Colon (tissue), 2 donors: ENCODE measurements at regions not wholly inside any gene's neighbourhood (a gene's known extent, or its start where the extent isn't known, plus 50 kb on each side); places are given as distances from the start of the nearest gene placed in this dataset.

Experiments
- FAIRE-seq: peaks from 2 replicates; lab custom pipeline; 2012; peaks lifted over from hg19 to GRCh38; lab: Jason Lieb, UNC
- donor health status: control.
- donor health status: control.

DNA sequence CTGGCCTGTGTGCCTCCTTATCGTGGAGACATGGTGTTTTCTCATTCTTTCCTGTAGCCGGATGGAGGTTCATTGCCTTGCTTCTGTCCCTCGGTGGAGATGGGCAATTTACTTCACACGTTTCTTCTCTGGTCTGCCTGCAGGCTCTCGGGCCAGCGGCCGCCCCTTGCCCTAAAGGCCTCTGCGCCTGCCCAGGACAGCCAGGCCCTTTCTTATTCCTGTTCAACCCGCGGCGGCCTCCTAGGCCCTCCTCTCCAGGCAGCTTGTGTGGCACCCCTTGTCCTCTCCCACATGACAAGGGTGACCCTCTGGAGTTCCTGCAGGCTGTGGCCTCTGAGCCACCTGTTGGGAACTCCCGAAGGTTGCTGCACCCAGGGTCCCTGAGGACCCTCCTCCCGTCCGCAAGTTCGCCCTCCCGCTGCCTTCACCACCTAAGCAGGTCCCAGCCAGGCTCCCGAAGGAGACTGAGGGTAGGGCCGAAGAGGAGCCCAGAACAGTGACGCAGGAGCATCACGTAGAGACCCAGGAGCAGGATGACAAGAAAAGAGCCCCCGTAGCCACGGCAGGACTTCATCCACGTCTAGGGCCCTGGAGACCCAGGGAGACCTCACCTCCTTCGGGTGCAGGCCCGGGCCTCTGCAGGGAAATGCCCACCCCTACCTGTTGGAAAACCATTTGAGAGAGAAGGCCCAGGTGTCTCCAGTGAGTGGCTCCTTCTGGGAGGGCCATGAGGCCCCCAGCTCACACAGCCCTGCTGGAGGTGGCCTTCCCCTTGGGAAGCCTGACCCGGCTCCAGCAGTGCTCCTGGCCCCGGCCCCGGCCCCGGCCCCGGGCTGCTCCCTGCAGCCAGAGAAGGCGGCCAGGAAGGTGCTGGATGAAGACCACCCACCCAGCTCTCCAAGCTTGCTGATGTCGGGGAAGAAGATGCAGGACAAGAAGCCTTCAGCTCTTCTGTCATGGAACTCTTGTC, 291.4 kb downstream of the TLE4 start:
- no peak for FAIRE-seq

DNA sequence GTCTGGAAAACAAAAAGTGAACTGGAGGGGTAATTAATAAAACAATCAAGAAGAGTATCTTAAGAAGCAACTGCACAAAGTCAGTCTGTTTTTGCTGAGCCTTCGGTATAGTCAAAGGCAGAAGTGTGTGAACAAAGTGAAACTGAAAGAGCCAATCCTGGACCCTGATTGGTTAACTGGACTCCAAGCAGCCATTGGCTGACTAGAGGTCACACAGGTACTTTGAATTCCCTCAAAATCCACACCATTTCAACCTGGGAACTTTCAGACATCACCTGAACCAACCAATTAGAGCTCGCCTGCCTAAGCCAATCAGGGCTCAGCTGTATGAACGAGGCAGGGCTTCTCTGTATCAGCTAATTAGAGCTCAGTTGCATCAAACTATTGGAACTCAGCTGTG, 286.7 kb downstream of the TLE4 start:
- no peak for FAIRE-seq

DNA sequence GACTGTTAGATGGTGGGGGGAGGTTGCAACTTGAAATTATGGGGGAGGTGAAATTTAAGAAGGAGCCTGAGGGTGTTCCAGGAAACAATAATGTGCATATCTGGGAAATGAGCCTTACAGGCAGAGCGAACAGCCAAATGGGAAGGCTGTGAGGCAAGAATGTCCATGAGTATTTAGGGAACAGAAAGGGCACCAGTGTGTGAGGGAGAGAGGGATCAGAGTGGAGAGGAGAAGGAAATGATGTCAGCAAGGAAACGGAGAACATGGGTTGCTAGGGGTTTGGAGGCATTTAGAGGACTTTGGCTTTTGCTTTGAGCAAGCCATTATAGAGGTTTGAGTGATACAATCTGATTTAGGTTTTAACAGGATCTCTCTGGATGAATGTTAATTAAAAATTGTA, 285.4 kb downstream of the TLE4 start:
- FAIRE-seq, result no peak

DNA sequence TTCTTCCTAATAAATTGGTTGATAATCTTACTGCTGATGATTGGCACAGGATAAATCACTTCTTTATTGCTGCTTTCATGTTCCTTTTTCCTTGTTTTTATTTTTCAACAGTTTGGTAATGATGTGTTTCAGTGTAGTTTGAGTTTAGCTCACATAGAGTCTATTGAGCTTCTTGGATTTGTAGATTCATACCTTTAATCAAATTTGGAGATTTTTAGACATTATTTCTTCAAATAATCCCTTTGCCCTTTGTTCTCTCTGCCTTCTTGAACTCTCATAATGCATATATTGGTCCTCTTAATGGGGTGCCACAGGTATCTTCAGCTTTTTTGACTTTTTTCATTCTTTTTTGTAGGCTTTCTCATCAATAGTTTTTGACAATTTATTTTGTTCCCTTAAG, 275.3 kb downstream of the TLE4 start:
- FAIRE-seq, result no peak

DNA sequence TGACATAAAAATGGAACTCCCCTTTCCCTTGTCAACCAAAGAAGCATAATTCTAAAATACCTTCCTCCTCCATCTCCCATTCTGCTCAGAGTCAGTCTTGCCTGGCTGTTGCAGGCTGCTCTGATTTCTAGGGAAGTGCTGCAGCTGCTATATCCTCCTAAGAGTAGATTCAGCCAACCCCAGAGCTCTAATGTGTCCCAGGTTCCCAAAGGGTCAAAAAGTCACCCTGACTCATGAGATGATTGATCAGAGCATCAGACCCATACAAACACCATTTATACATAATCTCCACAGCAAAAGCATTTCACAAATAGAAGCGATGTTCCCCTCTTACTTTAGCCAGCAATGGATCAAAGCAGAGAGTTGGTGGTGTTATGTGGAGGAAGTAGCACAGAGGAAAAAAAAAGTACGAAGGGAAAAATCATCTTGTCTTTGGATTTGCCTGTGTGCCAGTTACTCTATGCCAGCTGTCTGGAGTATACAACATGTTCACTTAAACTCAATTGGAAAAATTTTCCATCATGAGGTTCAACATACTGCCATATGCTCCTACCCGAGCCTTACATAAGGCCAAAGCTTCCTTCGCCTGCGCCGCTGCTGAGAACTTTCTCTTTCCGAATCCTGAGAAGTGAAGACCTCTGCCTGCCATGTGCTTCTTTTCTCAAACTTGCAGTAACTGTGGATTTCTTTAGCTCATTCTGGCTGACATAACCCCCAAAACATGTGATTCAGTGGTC, 258.0 kb downstream of the TLE4 start:
- FAIRE-seq, result no peak

DNA sequence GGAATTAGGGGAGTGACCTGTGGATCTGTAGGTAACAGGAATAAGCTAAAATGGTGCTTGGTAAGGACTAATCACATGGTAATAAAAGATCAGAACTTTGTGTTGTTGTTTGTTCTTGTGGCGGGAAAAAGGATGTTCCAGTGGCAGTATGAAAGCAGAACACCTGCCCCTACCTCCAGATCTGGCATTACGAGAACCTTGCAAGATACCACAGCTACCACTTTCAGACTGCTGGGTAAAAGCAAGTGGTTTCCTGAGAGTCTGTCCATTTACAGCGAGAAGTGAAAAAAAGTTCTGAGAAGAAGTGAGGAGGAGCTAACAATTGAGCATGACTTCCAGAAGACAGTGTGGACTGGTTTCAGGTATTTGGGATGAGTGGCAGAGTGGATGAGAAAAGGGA, 252.5 kb downstream of the TLE4 start:
- FAIRE-seq, result no peak

DNA sequence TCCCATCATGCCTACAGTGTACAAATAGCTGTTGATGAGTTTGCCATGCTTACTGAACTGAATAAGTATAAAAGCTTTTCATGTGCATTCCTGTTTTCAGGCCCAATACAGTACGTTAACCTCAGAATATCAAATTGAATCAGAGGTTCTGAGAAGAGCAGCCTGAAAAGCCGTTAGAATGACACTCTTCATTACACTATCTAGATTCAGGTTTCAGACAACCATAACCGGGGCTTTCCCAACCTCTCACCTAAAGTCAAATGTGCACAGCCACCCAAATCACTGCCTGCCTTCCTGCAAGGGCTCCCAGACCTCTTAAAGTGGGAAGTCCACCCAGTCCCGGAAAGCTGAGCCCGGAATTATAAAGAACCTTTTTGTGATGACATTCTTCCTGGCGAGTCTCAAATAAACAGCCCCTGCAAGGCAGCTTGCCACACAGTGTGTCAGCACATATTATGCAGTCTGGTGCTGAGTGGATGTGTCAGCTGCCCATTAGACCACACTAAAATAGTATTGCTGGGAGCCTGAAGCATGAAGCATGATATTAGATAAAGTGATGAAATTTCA, 245.8 kb downstream of the TLE4 start:
- no peak for FAIRE-seq

DNA sequence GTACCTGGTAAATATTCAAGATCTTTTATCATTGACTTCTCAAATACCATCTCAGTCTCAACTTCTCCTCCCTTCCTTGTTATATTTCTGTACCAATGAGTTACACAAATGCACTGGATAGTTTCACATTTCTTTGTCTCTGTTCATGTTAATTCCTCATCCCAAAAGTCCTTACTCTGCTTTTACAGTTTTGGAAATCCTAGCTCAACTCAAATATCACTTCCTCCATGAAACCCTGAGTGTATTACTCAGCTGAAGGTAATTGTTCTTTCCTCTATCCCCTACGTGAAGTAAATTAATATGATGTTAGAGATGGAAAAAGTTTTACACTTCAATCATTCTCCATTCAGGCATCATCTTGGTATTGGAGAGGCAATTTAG, 241.5 kb downstream of the TLE4 start:
- no peak for FAIRE-seq

DNA sequence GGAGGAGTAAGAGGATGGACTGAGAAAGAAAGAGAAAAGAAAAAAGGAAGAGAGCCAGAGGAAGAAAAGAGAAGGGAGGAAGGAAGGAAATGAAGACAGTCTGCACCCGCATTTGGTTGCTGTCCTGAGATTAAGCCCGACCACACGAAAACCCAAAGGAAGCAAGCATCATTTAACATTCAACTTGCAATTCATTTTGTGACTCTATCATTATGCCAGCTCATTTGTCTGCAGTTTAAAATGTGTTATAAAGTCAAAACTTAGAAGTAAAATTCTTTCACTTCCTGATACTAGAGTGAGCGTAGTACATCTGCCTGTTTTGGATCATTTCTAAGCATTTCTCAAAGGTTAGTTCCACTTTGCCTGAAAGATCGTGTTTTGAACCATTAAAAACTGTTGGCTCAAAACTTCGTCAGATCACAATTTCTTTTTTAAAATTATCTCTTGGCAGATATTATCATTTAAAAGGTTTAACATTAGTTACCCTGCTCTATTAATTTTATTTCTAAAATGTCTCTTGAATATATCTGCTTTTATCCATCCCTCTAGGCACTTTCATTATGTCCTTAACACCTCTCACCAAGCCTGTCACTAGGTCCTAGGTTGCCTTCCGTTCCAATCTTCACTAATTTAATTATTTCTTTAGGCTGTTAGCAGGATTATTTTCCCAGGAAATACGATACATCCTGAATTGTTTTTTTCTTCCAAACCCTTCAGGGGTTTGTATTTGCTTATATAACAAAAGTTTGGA, 240.9 kb downstream of the TLE4 start:
- FAIRE-seq, result peak; percentile 41

DNA sequence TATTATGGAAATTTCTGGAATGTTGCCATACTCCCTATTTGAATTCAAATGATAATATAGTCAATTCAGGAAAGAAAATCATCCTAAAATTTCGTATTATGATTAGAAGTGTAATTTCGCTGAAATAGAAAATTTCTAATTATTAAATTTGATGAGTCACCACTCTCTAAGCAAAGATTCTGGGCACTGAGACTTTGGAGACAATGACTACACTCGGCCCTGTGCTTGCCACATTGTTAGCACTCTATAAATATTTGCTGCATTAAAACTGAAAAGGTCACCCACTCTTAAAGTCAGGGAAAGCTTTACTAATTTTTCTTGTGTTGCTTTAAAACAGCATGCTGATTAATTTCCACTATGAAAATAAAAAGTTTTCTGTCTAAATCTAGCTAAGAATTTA, 240.3 kb downstream of the TLE4 start:
- FAIRE-seq, result no peak

DNA sequence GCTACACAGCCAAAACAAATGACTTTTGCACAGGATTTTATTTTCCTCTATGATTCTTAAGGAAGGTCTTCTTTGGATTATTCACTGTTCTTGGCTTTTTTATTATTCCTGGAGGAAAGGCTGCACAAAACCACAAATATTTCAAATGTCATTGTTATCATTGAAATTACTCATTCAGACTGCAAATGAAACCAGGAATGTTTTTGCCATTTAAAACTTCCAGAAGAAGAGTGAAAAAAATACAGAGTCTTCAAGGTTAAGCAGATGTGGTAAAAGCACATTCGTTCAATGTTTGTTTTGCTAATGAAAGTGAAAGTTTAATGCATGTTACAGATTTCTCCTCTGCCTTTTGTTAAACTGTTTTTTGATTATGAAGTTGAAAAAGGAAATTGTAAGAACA, 238.2 kb downstream of the TLE4 start:
- FAIRE-seq, result no peak

DNA sequence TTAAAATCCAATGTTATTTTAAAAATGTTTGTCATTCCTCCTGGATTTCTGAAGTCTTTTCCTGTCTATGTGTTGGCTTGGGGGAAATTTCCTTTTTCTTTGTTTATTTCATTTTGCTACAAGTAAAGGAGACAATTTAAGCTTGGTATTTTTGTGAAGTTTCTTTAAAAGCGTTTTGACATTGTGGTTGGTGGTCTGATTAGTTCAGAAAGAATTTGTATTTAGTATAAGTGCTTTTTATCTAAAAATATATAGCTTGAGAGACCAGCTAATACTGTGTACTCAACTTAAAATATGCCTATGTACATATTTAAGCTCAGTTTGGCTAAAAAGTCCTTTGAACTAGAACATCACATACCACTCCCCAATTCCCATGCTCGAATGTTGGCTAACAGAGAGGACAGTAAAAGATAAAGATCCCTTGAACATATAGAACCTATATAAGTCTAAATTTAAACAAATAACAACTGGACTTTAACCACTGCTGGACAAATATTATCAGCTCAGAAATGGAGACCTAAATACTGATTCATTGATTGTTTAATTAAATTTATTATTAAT, 237.6 kb downstream of the TLE4 start:
- FAIRE-seq, result no peak

DNA sequence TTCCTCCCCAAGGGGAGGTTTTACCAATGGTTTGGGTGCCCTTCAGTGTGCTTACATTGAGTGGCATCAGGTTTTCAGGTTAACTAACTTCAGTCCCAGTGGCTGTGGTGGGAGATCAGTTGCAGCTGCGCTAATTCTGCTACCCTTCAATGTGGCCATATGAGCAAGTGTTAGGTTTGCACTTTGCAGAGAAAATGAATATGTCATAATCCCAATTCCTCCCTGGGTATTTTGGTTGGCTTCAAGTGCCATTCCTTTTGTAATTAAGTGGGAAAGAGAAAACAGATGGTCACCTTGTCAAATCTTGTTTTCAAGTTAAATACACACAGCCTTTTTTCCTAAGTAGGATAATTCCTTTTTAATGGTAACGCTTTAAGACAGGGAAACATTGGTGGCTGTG, 236.2 kb downstream of the TLE4 start:
- no peak for FAIRE-seq

DNA sequence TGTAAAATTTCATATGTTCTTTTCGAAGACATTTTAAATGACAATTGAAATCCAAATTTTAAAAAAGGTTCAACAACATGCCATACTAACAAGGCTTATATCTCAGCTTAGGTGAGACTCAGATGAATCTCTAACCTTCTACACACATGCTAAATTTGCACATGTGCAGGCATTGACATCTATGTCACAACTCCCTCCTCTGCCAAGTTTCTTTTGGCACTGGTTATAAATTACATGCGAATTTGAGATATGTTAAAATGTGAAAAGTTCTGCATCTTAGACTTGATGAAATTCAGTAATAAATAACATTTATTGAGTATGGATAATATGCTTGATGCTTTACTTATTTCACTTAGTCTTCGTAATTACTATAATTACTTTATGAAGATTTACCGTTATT, 234.3 kb downstream of the TLE4 start:
- FAIRE-seq, result no peak

DNA sequence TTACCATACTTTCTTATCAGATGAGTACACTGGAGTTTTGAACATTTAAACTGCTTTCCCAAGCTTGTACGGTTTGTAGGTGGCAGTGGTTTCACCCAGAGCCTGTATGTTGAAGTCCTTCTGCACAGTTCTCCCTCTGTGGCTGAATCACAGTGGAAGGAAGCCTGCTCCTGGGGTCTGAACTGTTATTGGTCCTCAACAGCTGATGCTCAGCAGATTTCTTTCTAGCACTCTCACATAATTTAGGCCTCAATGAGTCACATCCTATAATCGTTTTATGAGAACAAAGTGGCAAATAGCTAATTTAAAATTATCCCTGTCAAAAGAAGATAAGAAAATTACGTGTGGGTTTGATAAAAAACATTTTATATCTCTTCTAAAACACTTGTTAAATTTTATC, 229.7 kb downstream of the TLE4 start:
- no peak for FAIRE-seq

DNA sequence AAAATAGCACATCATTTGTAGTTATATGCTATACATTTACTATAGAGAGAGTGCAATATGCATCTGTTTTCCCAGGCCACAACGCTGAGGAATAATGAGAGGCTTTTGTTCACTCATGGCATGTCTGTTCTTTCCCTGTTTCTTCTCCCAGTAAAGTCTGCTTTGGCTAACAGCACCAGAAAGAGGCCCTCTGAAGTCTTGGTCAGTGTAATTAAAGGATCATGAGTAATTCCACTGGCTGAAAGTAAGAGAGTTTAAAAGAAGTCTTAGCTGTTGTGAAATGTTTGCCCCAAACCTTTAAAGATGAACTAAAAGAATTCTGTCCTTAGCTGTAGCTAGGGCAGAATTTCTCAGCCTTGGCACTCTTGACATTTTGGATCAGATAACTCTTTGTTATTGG, 228.8 kb downstream of the TLE4 start:
- no peak for FAIRE-seq

DNA sequence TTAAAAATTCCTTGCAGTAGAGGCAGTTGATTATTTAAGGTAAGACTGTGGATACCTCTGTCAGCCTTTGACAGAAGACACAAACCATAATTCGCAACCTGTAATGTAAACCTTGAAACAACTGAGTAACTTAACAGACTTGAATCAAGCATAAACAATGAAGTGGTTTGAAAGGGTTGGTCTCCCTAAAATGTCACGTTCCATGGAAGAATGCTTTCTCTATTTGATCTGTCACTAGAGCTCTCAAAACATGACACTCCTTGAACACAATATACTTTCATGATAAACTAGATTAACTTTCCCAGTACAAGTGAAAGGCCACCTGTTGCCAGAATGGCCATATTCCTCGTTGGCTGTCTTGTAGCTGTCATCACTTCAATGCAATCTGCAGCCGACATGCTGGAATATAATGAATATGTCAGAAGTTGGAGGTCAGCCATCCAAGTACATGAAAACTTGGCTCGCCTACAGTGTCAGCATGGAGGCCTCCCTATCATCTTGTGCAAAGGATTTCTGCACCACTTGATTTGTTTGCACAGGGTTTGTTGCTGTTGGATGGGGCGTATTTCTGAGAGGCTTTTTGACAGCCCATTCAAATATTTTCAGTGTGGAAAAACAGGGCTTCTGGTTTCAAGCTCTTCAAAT, 228.0 kb downstream of the TLE4 start:
- no peak for FAIRE-seq

DNA sequence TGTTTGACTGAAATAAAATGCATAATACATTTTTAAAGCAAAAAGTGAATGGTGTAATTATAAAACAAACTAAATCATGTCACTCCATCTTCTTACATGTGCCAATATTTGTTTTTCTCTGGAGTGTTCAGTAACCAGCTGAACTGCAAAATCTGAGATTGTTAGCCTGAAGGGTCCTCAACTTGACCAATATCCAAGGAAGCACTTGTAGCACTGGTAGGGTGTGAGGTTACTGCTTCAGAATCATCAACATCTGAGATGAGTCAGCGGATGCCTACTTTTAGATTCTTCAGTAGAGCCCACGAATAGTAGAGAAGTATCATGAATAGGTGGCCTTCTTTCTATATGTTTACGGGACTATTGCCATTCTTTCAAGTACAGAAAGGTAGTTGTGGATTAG, 226.7 kb downstream of the TLE4 start:
- FAIRE-seq, result no peak

DNA sequence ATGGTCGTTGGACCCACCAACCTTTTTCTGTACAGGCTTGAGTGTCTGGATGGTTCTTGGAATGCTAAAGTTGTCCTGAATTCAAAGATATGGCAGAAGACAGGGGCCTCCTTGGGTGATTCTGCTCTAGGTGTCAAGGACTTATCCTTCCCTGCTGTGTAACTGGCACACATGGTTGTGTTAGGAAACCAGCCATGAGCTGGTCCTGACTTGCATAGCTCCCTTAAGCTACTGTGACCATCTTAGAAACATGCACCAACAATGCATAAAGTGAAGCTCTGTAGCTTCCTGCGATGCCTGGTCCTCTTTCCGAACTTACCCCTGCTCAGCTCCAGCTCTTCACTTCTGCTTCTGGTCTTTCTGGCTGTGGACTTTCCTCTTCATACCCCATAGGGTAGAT, 224.6 kb downstream of the TLE4 start:
- FAIRE-seq, result no peak

DNA sequence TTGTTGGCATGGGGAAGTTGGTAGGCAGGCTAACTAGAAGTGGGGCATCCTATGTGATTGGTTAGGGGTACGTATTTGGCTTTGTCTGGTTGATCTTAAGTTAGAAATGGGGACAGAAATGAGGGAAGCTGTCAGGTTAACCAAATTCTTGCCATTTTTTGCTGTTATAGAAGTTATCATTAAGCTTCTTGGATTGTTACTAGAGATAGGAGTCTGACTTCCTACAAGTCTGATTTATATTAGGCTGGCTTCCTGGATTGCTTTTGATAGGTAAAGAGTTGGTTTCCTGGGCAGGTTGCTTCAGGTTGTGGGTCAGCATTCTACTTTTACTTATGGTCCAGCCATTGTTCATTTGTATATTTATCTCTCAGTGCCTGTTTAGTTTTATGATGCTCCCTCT, 216.9 kb downstream of the TLE4 start:
- no peak for FAIRE-seq

DNA sequence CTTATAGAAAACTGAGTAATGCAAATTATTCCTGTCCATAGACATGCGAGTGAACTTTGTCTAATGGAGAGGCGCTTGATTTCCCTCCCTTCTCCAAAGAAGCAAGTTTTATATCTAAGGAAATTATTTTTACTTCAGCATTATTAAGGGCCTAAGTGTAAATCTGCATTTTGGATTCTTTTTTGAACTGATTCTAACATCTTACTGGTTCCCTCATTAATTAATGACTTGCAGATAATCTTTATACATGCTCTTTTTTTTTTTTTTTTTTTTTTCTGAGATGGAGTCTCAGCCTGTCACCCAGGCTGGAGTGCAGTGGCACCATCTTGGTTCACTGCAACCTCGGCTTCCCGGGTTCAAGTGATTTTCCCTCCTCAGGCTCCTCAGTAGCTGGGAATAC, 209.5 kb downstream of the TLE4 start:
- FAIRE-seq, result no peak

DNA sequence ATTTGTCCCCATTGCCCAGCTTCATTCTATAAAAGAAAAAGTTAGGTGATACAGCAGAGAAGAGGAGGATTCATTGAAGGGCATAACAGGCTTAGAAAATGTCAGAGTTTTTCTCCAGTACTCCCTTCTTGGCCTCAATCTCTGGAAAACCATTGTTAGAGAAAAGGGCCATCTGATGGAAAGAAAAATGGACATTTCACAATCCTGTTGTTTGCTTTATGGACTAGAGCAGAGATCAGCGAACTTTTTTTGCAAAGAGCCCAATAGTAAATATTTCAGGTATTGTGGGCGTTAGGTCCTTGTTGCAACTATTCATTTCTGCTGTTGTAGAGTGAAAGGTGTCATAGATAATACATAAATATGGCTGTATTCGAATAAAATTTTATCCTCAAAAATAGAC, 208.8 kb downstream of the TLE4 start:
- FAIRE-seq, result no peak
